Hepatocyte (in vitro differentiated cells): ENCODE measurements at regions not wholly inside any gene's neighbourhood (a gene's known extent, or its start where the extent isn't known, plus 50 kb on each side); places are given as distances from the start of the nearest gene placed in this dataset.

Experiments
- DNase-seq: peaks from one replicate; pipeline ENCODE4 v3.0.0-alpha.2; 2016; ENCODE audit warnings: low spot score
- H2AFZ ChIP-seq: fragments of 200-600 bp; sonication (generic); 2 replicates; pipeline ENCODE4 v1.6.0; 2016; ENCODE audit warnings: antibody characterized with exemption, mild to moderate bottlenecking
- H3K27ac ChIP-seq: fragments of 200-600 bp; sonication (generic); 2 replicates; pipeline ENCODE4 v1.5.1; 2016; ENCODE audit warnings: mild to moderate bottlenecking
- H3K27me3 ChIP-seq: fragments of 200-600 bp; sonication (generic); 2 replicates; pipeline ENCODE4 v1.6.1; 2016
- H3K36me3 ChIP-seq: fragments of 200-600 bp; sonication (generic); replicated peaks from 2 replicates; pipeline ENCODE4 v1.5.1; 2016; ENCODE audit warnings: low read depth; ENCODE audit not compliant: insufficient read depth
- H3K4me1 ChIP-seq: fragments of 200-600 bp; sonication (generic); 2 replicates; pipeline ENCODE4 v1.5.1; 2016; ENCODE audit warnings: mild to moderate bottlenecking, moderate library complexity; ENCODE audit not compliant: insufficient read depth
- H3K4me2 ChIP-seq: fragments of 200-600 bp; sonication (generic); 2 replicates; pipeline ENCODE4 v1.6.0; 2016
- H3K4me3 ChIP-seq: fragments of 200-600 bp; sonication (generic); 2 replicates; pipeline ENCODE4 v1.5.1; 2016; ENCODE audit warnings: mild to moderate bottlenecking
- H3K79me2 ChIP-seq: fragments of 200-600 bp; sonication (generic); 2 replicates; pipeline ENCODE4 v1.6.0; 2017; ENCODE audit warnings: mild to moderate bottlenecking
- H3K9me2 ChIP-seq: fragments of 200-600 bp; sonication (generic); replicated peaks from 2 replicates; pipeline ENCODE4 v1.6.0; 2017; ENCODE audit warnings: mild to moderate bottlenecking; ENCODE audit not compliant: insufficient read depth
- H3K9me3 ChIP-seq: fragments of 200-600 bp; sonication (generic); 2 replicates; pipeline ENCODE4 v1.5.1; 2016; ENCODE audit warnings: low read depth, mild to moderate bottlenecking
- H4K20me1 ChIP-seq: fragments of 200-600 bp; sonication (generic); 2 replicates; pipeline ENCODE4 v1.6.0; 2016; ENCODE audit warnings: mild to moderate bottlenecking; ENCODE audit not compliant: insufficient read depth, poor library complexity, severe bottlenecking
- EZH2 ChIP-seq: fragments of 200-600 bp; sonication (generic); IDR thresholded peaks from 2 replicates; pipeline ENCODE4 v1.6.1; 2016; ENCODE audit warnings: antibody characterized with exemption, mild to moderate bottlenecking, borderline replicate concordance
- EZH2phosphoT487 ChIP-seq: fragments of 200-600 bp; sonication (generic); IDR thresholded peaks from one replicate; pipeline ENCODE4 v1.6.1; 2018; ENCODE audit warnings: antibody characterized with exemption, mild to moderate bottlenecking, low read depth, moderate library complexity; ENCODE audit not compliant: unreplicated experiment, severe bottlenecking
- WGBS: methylation state at CpG from one replicate; pipeline ENCODE4 v1.1.6; 2016; ENCODE audit warnings: low lambda C conversion rate; ENCODE audit errors: missing lambda C conversion rate; 5-methylcytosine and 5-hydroxymethylcytosine counted together
- TF ChIP-seq, protein P1 (sequence below): fragments of 200-600 bp; sonication (generic); IDR thresholded peaks from 2 replicates; pipeline ENCODE4 v1.5.1; 2016; ENCODE audit warnings: antibody characterized with exemption, mild to moderate bottlenecking; ENCODE audit not compliant: poor library complexity

DNA sequence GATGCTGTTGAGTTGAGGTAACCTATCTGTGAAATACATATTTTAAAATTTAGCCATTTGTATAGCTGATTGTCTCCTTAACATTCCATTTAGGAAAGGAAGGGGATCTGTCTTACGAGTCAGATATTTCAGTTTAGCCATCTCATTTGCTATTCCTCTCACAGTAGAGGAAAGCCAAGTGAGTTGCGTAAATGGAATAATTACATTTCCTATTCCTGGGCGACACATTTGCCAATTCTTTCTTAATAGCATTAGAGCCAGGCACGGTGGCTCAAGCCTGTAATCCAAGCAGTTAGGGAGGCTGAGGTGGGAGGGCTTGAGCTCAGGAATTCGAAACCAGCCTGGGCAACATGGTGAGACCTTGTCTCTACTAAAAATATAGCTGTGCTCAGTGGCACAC lies 116.3 kb downstream of the TMX1 start:
- Histone ChIP-seq H3K27me3 (no peaks in the 10 kb centered on the region), H3K79me2 (no peaks in the 10 kb centered on the region), H3K27ac (no peak overlapping the region), H3K4me1 (no peaks in the 10 kb centered on the region), H3K9me3 (no peaks in the 10 kb centered on the region), H4K20me1 (no peaks in the 10 kb centered on the region), H3K36me3 (no peaks in the 10 kb centered on the region), H2AFZ (no peak overlapping the region), H3K9me2 (no peaks in the 10 kb centered on the region), H3K4me3 (no peak overlapping the region), H3K4me2 (no peak overlapping the region)
- TF ChIP-seq EZH2phosphoT487, result no peak
- no peak for TF ChIP-seq EZH2
- TF ChIP-seq, protein P1, sequence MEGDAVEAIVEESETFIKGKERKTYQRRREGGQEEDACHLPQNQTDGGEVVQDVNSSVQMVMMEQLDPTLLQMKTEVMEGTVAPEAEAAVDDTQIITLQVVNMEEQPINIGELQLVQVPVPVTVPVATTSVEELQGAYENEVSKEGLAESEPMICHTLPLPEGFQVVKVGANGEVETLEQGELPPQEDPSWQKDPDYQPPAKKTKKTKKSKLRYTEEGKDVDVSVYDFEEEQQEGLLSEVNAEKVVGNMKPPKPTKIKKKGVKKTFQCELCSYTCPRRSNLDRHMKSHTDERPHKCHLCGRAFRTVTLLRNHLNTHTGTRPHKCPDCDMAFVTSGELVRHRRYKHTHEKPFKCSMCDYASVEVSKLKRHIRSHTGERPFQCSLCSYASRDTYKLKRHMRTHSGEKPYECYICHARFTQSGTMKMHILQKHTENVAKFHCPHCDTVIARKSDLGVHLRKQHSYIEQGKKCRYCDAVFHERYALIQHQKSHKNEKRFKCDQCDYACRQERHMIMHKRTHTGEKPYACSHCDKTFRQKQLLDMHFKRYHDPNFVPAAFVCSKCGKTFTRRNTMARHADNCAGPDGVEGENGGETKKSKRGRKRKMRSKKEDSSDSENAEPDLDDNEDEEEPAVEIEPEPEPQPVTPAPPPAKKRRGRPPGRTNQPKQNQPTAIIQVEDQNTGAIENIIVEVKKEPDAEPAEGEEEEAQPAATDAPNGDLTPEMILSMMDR, result no peak
- 81% methylated on average over 5 of the region's 5 CpGs for WGBS
- no peak for DNase-seq

DNA sequence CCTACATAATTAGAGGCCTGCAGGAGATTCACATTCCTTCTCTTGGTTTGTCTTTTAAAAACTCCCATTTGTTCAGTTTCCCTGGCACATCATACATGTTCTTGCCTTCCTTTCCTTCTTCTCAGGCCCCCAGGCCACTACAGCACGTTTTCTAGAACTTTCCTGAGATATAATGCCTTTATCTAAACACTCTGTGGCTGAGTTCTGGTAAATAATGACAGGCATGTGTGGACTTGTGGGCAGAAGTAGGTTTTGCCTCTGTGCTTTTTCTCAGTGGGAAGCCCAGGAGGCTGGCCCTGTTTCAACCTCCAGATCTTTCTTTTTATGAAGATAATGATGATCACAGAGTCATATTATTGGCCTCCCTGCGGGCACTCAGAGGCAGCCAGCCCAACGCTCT lies 117.2 kb downstream of the TMX1 start:
- WGBS, result 50% methylated on average over 3 of the region's 3 CpGs
- Histone ChIP-seq H3K9me2 (no peaks in the 10 kb centered on the region), H4K20me1 (no peaks in the 10 kb centered on the region), H3K36me3 (no peaks in the 10 kb centered on the region), H2AFZ (peak overlapping the region; percentile 21), H3K79me2 (no peaks in the 10 kb centered on the region), H3K27ac (peak overlapping the region; percentile 12), H3K9me3 (no peaks in the 10 kb centered on the region), H3K4me2 (no peak overlapping the region), H3K27me3 (no peaks in the 10 kb centered on the region), H3K4me3 (no peak overlapping the region), H3K4me1 (no peaks in the 10 kb centered on the region)
- no peak for TF ChIP-seq EZH2phosphoT487
- TF ChIP-seq EZH2, result no peak
- TF ChIP-seq, protein P1, result no peak
- DNase-seq, result no peak

DNA sequence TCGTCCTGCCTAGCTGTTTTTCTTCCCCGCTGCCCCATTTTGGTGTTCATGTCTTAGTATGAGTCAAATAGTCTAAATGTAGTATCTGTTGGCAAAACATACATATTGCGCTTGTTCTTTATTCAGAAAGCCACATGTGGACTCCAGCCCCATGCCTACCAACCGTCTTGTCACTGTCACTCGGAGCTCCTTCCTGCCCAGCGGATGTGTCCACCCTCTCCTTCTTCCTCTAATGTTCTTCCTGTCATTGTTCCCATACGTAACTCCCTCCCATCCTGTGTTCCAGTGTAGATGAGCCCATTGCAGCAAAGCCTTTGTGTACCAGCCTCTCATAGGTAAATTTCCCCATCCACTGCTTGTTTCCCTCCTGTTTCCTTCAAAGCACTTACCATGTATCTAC lies 120.5 kb downstream of the TMX1 start:
- Histone ChIP-seq H2AFZ (no peak overlapping the region), H3K9me2 (no peaks in the 10 kb centered on the region), H3K27me3 (no peaks in the 10 kb centered on the region), H3K36me3 (no peaks in the 10 kb centered on the region), H3K9me3 (no peaks in the 10 kb centered on the region), H3K4me2 (no peak overlapping the region), H3K4me1 (no peaks in the 10 kb centered on the region), H3K4me3 (no peak overlapping the region), H3K27ac (no peak overlapping the region), H3K79me2 (no peaks in the 10 kb centered on the region), H4K20me1 (no peaks in the 10 kb centered on the region)
- TF ChIP-seq, protein P1, result no peak
- TF ChIP-seq EZH2phosphoT487 (no peak), EZH2 (no peak)
- 96% methylated on average over 7 of the region's 7 CpGs for WGBS
- no peak for DNase-seq
